NT2/D1 (cell line): ENCODE measurements at regions not wholly inside any gene's neighbourhood (a gene's known extent, or its start where the extent isn't known, plus 50 kb on each side); places are given as distances from the start of the nearest gene placed in this dataset.

Experiments used
- SUZ12 ChIP-seq: IDR thresholded peaks from 2 replicates; pipeline ENCODE4 v1.6.1; 2011; ENCODE audit not compliant: insufficient read length, insufficient read depth; ENCODE audit errors: extremely low read depth
- YY1 ChIP-seq: IDR thresholded peaks from 2 replicates; pipeline ENCODE4 v1.6.1; 2011; ENCODE audit not compliant: insufficient read length, insufficient read depth
- ZNF274 ChIP-seq: IDR thresholded peaks from 2 replicates; pipeline ENCODE4 v1.6.1; 2011; ENCODE audit warnings: mild to moderate bottlenecking, low read depth, low read length

- TF ChIP-seq ZNF274, result no peak
- TF ChIP-seq SUZ12, result no peak
- no peak for TF ChIP-seq YY1
These were observed 690.8 kb upstream of the ARPP21 start for GRCh38 chr3:34948517-34948916.
